ENCODE measurements at regions not wholly inside any gene's neighbourhood (a gene's known extent, or its start where the extent isn't known, plus 50 kb on each side); places are given as distances from the start of the nearest gene placed in this dataset.
A peak's percentile ranks its signal among the peaks of the same experiment; 100 is the strongest.

GRCh38 chr2:147559070-147559725, 285.6 kb upstream of the ACVR2A start:
- no peaks in the 10 kb centered on the region for H3K36me3 ChIP-seq
- no peaks in the 10 kb centered on the region for H3K27me3 ChIP-seq
- intact Hi-C loops (cut with DNase I; ENCODE audit: low total_unique reads): no loop called here
- H3K9me3 ChIP-seq: no peaks in the 10 kb centered on the region
- no peak for DNase-seq
- no peaks in the 10 kb centered on the region for H3K4me1 ChIP-seq
- no peak overlapping the region for H3K27ac ChIP-seq
- H3K4me3 ChIP-seq: no peak overlapping the region
- TF ChIP-seq POLR2A (IDR thresholded peaks at IDR 0.05) (no peak), CTCF (IDR thresholded peaks at IDR 0.05) (no peak)

GRCh38 chr2:147558620-147559019, 286.2 kb upstream of the ACVR2A start:
- Histone ChIP-seq H3K27ac (no peak overlapping the region), H3K4me3 (no peak overlapping the region), H3K4me1 (no peaks in the 10 kb centered on the region), H3K36me3 (no peaks in the 10 kb centered on the region), H3K27me3 (no peaks in the 10 kb centered on the region), H3K9me3 (no peaks in the 10 kb centered on the region)
- intact Hi-C loops (cut with DNase I; ENCODE audit: low total_unique reads): no loop called here
- no peak for DNase-seq
- no peak for TF ChIP-seq CTCF (IDR thresholded peaks at IDR 0.05)
- TF ChIP-seq POLR2A (IDR thresholded peaks at IDR 0.05): no peak

GRCh38 chr2:147554521-147555107, 290.2 kb upstream of the ACVR2A start:
- Histone ChIP-seq H3K36me3 (no peaks in the 10 kb centered on the region), H3K27me3 (no peaks in the 10 kb centered on the region), H3K9me3 (no peaks in the 10 kb centered on the region), H3K4me3 (no peak overlapping the region), H3K4me1 (no peaks in the 10 kb centered on the region), H3K27ac (no peak overlapping the region)
- DNase-seq: peak; percentile 15 to 55
- intact Hi-C loops (cut with DNase I; ENCODE audit: low total_unique reads): no loop called here
- TF ChIP-seq POLR2A (IDR thresholded peaks at IDR 0.05): no peak
- TF ChIP-seq CTCF (IDR thresholded peaks at IDR 0.05): no peak

GRCh38 chr2:147553775-147554271, 291.0 kb upstream of the ACVR2A start:
- Histone ChIP-seq H3K27me3 (no peaks in the 10 kb centered on the region), H3K4me1 (no peaks in the 10 kb centered on the region), H3K36me3 (no peaks in the 10 kb centered on the region), H3K4me3 (no peak overlapping the region), H3K9me3 (no peaks in the 10 kb centered on the region), H3K27ac (no peak overlapping the region)
- TF ChIP-seq POLR2A (IDR thresholded peaks at IDR 0.05) (no peak), CTCF (IDR thresholded peaks at IDR 0.05) (no peak)
- DNase-seq: no peak
- intact Hi-C loops (cut with DNase I; ENCODE audit: low total_unique reads): no loop called here

GRCh38 chr2:147550995-147551731, 293.7 kb upstream of the ACVR2A start:
- Histone ChIP-seq H3K4me1 (no peaks in the 10 kb centered on the region), H3K4me3 (no peak overlapping the region), H3K27me3 (no peaks in the 10 kb centered on the region), H3K27ac (no peak overlapping the region), H3K9me3 (no peaks in the 10 kb centered on the region), H3K36me3 (no peaks in the 10 kb centered on the region)
- intact Hi-C loops (cut with DNase I; ENCODE audit: low total_unique reads): no loop called here
- no peak for DNase-seq
- no peak for TF ChIP-seq POLR2A (IDR thresholded peaks at IDR 0.05)
- TF ChIP-seq CTCF (IDR thresholded peaks at IDR 0.05): no peak

Data from uterus (tissue), 3 donors.